CD1c-positive myeloid dendritic cell (primary cell): ENCODE measurements at regions not wholly inside any gene's neighbourhood (a gene's known extent, or its start where the extent isn't known, plus 50 kb on each side); places are given as distances from the start of the nearest gene placed in this dataset.

Experiments
- DNase-seq: peaks from one replicate; pipeline ENCODE4 v3.0.0-alpha.2; 2016; ENCODE audit errors: extremely low spot score

GRCh38 chr21:41653954-41654491 lies 112.8 kb downstream of the RIPK4 start:
- no peak for DNase-seq

DNA sequence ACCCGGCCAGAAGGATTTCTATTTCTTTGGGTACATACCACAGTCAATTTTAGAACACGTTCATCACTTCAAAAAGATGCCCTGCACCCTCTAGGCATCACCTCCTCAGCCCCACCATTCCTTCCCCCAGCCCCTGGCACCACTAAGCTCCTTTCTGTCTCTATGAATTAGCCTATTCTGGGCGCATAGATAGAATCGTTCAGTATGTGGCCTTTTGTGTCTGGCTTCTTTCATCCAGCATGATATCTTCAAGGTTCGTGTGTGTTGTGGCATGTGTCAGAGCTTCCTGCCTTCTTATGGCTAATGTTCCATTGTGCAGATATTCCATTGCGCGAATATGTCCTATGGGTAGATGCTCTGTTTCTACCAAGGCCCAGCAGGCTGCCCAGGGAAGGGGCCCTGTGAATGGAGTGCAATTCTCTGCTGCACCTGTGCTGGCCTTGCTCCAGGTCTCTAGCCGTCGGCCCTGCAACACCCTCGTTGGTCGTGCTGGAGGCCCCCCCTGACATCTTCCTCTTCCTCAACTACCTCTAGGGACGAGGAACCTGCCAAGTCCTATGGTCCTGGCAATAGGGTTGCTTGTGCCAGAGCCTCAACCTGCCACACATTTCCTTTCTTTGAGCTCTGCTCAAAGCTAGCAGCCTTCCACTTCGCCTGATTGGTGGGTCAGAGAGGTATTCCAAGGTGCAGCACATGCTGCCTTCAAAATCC lies 113.5 kb downstream of the RIPK4 start:
- DNase-seq = no peak

DNA sequence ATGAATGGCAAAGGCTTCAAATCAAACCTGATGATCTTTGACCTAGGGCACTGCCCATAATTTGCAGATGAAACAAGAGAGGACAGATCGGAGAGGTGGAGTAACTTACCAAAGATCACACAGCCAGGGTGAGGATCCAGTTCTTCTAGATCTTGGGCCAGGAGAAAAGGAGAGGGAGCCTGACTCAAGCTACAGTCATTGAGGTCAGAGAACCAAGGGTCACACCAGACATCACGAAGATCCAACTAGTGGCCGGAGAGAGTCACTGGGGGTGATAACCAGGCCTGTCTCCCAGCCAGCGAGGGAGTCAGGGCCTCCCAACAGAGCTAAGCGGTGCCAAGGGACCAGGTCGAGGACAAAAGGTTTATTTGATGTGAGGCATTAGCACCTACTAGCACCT lies 115.0 kb downstream of the RIPK4 start:
- DNase-seq = no peak

DNA sequence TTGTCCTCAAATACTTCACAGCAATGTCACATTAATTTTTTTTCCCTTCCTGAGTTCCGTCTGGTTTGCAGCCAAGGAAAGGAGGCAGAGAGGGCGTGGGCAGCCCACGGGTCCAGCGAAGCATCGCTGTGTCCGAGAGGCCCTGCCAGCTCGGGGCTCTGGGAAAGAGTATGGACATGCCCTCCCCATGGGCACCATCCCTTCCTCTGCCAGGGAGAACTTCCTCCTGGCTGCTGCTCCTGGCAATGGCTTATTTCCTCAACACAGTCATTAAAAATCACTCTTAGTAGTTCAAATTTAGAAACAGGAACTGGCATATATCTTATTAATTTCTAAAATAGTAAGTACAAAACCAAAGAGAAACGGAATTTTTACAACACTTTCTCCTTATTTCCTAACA lies 115.4 kb downstream of the RIPK4 start:
- peak; percentile 63 for DNase-seq

DNA sequence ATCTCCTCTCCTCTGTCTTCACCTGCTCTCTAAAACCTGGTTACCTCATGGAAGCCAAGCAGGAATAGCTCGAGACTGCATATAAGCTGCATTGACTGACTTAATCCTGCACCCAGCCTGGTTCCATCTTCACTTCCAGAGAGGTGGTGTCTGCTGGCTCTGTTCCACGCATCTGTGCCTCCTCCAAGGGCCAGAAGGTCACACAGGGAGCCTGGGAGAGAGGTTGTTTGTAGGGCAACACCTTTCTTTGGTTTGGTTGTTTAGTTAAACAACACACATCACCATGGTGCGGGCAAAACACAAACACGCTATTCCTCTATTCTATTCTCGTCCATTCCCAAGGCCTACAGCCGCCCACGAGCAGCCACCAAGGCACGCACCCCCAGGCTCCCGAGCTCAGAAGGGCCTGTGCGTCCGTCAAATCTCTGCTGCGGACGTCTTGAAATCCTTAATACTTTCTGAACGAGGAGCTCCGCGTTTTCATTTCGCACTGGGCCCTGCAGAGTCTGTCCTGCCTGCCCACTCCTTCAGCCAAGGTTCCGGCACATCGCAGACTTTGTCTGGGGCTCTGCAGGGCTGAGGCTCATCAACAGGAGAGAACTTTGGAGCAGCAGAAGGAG lies 116.2 kb downstream of the RIPK4 start:
- no peak for DNase-seq

DNA sequence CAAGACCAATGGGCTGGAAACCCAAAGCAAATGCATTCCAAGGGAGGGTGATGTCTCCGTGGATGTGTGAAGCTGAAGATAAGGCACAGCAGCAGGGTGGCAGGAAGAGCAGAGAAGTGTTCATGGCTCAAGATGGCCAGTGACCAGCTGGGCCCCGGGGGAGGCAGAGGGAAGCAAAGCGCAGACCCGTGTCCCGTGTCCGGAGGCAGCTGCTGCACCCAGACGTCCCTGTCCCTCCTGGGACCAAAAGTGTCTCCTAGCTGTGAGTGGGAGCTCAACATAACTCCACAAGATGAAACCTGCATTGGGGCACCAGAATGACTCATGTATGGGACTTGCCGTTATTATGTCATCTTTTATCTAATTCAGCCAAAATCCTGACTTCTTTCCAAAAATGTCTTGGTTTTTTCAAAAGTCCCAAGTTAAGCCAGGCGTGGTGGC lies 118.2 kb downstream of the RIPK4 start:
- no peak for DNase-seq

GRCh38 chr21:41647806-41648561 lies 118.9 kb downstream of the RIPK4 start:
- DNase-seq = no peak

DNA sequence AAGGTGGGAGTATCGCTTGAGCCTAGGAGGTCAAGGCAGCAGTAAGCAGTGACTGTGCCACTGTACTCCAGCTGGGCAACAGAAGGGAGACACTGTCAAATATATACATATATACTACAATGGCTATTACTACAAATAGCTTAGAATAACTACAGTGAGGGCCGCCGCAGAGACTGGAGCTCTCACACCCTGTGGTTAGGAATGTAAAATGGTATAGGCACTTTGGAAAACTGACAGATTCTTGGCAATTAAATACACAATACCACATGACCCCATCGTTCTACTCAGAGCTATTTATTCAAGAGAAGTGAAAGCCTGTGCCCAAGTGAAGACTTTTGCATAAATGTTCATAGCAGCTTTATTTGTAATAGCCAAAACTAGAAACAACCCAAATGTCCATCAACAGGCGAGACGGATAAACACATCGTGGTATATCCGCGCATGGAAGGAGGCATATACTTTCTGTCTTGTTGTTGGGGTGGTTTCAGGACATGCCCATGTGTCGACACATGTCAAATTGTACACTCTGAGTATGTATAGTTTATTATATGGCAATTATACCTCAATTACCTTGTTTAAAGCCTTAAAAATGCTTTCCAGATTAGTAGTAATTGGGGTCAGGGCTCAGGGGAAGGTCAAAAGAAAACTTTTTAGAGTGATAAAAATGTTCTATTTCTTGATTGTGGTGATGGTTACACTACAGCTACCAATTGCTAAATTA lies 123.4 kb downstream of the RIPK4 start:
- no peak for DNase-seq

DNA sequence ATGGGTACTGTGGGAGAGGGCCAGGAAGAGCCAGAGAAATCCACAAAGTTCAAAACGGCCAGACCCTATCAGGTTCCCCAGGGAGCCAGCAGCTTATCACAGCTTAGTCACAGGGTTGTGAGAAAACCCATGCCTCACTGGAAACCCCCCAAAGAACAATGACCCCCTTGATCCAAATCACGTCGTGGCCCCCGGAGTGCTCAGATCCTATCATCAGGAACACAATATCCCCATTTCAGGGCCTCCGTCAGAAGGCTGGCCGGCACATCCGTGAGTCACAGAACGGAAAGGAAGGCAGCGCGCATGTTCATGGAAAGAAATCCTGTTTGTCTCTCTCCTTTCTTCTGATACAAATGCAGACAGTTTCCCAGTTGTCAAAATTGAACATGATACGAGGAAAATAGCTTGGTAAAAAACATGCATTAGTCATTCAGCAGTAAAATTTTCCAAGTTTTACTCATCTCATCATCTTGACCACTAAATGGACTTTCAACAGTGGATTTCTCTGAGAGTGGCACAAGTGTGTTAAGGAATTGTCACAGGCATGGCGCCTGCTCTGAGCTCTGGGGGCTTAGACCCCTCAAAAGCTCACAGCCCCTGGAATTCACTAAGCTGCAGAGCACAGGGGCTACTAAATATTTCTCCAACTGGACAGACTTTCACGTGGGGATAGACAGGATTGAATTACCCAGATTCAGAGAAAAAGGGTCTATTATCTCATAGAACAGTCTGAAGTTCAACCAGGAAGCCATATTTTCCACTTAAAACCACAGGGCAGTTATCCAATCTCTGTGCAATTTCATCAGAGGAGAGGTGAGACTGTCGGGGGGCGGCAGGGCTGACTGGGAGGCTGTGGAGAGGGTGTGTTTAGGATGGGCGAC lies 124.8 kb downstream of the RIPK4 start:
- DNase-seq = no peak

GRCh38 chr21:41641510-41641815 lies 125.4 kb downstream of the RIPK4 start:
- no peak for DNase-seq

GRCh38 chr21:41640748-41641509 lies 125.9 kb downstream of the RIPK4 start:
- DNase-seq = no peak

DNA sequence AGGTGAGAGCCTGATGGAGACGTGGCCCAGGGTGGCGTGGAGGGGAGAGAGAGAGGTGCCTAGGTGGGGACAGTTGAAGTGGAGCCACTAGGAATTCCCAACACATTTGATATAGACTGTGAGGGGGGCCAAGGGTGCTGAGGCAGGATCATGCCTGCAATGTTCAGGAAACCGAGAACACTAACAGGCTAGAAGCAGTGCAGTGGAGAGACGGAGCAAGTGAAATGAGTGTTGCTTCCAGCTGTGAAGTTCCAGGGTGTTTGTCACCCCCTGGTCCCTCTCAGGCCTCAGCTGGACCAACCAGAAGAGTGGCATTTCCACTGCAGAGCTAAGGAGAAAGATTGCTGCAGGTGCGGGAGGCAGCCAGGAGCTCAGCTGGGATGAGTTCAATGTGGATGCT lies 127.1 kb downstream of the RIPK4 start:
- DNase-seq = no peak

- no peak for DNase-seq
Measured at GRCh38 chr21:41639336-41639735, 127.5 kb downstream of the RIPK4 start.

- DNase-seq = no peak
Measured at GRCh38 chr21:41638201-41638790, 128.6 kb downstream of the RIPK4 start.

DNA sequence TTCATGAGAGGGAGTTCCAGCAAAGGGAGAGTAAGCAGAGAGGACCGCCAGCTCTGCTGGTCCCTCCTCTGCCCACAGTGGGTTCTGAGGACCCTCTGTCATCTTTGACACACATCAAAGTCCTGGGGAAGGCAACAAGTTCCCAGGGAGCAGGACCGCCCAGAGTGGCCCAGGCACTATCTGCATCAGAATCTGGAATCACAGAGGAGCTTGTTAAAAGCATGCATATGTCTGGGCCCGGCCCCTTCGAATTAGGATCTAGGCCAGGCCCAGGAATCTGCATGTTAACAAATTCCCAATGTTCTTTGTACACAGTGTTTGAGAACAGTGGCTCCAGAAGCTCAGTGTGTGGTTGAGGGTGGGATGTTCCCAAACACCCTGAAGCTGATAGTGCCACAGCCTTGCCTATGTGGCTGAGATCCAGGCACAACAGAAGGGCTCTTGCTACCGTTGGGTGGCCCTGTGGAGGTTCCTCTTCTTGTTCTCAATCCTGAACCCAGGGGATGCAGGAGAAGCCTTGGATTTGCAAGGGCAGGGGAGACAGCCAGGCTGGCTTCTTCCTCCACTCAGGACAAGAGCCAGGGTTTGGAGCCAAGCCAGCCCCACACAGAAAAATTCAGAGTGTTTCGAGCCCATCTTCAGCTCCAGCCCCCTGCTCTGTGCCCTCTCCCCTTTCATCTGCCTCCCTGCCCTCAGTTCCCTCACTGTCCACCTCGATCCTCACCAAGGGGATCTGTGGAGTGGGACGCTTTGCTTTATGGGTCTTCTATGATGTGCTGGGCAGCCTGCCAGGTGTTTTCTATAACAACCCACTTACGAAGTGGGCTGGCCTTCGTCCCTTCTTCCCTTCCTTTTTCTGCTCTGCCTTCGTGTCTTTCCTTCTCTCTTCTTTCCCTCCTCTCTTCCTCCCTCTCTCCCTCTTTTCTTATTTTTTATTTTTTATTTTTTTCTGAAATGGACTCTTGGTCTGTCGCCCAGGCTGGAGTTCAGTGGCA lies 129.0 kb upstream of the TMPRSS2 start:
- DNase-seq = no peak

GRCh38 chr21:41635874-41636273 lies 127.9 kb upstream of the TMPRSS2 start:
- no peak for DNase-seq

GRCh38 chr21:41634858-41635257 lies 126.9 kb upstream of the TMPRSS2 start:
- DNase-seq = no peak

- no peak for DNase-seq
Measured at GRCh38 chr21:41634211-41634694, 126.3 kb upstream of the TMPRSS2 start.

- no peak for DNase-seq
Measured at GRCh38 chr21:41633627-41634026, 125.7 kb upstream of the TMPRSS2 start.
